Neutrophil (primary cell): ENCODE measurements at regions not wholly inside any gene's neighbourhood (a gene's known extent, or its start where the extent isn't known, plus 50 kb on each side); places are given as distances from the start of the nearest gene placed in this dataset.
"Not testable (repeated sequence)": the region's sequence is repeated elsewhere in the genome, so short reads cannot be mapped to it uniquely, and the experiment has no call there.

Experiments used
- H3K27ac ChIP-seq: fragments of 200-600 bp; sonication (generic); 2 replicates; pipeline ENCODE4 v1.5.1; 2016; ENCODE audit warnings: mild to moderate bottlenecking, moderate library complexity
- H3K27me3 ChIP-seq: fragments of 200-600 bp; sonication (generic); 2 replicates; pipeline ENCODE4 v1.6.0; 2016; ENCODE audit warnings: mild to moderate bottlenecking
- H3K36me3 ChIP-seq: fragments of 200-600 bp; sonication (generic); 2 replicates; pipeline ENCODE4 v1.5.1; 2017
- H3K4me1 ChIP-seq, 2 experiments: fragments of 200-600 bp in 1 of 2; sonication (generic) in 1 of 2; 1 replicate in 1 of 2; 2 replicates in 1 of 2; pipeline versions ENCODE4 v1.5.1 to v1.6.1; 2013 to 2016; ENCODE audit warnings: low read depth in 1 of 2, low read length in 1 of 2, mild to moderate bottlenecking in 1 of 2, moderate library complexity in 1 of 2; ENCODE audit not compliant: control insufficient read depth in 1 of 2, insufficient read depth in 1 of 2
- H3K4me3 ChIP-seq, 2 experiments: fragments of 200-600 bp in 1 of 2; sonication (generic) in 1 of 2; 1 replicate in 1 of 2; 2 replicates in 1 of 2; pipeline ENCODE4 v1.5.1; 2013 to 2016; ENCODE audit warnings: low read depth in 1 of 2, low read length in 1 of 2, mild to moderate bottlenecking in 1 of 2, moderate library complexity in 1 of 2
- H3K9me3 ChIP-seq: fragments of 200-600 bp; sonication (generic); 2 replicates; pipeline ENCODE4 v1.5.1; 2016
- CTCF ChIP-seq: fragments of 200-600 bp; sonication (generic); IDR thresholded peaks from 2 replicates; pipeline ENCODE4 v1.5.1; 2016; ENCODE audit warnings: antibody characterized with exemption

- no peaks in the 10 kb centered on the region for H3K4me1 ChIP-seq
- no peak for TF ChIP-seq CTCF
- H3K27me3 ChIP-seq: peaks cover 15% of the 10 kb centered on the region
- H3K9me3 ChIP-seq: no peaks in the 10 kb centered on the region
- no peak overlapping the region for H3K27ac ChIP-seq
- H3K36me3 ChIP-seq: no peaks in the 10 kb centered on the region
- no peak overlapping the region for H3K4me3 ChIP-seq
These were observed 167.3 kb upstream of the ZNF644 start for GRCh38 chr1:91189096-91189495.

GRCh38 chr1:91182807-91183206 is 161.0 kb upstream of the ZNF644 start:
- H3K36me3 ChIP-seq, H3K9me3 ChIP-seq, H3K27ac ChIP-seq, H3K4me3 ChIP-seq, H3K4me1 ChIP-seq: not testable (repeated sequence)
- peaks cover 16% of the 10 kb centered on the region for H3K27me3 ChIP-seq

GRCh38 chr1:91176250-91176649 is 154.4 kb upstream of the ZNF644 start:
- H3K4me1 ChIP-seq: peaks cover 4 to 6% of the 10 kb centered on the region in 2 experiments
- H3K36me3 ChIP-seq: no peaks in the 10 kb centered on the region
- no peak overlapping the region for H3K27ac ChIP-seq
- no peak for TF ChIP-seq CTCF
- no peaks in the 10 kb centered on the region for H3K9me3 ChIP-seq
- H3K27me3 ChIP-seq: peaks cover 68% of the 10 kb centered on the region
- H3K4me3 ChIP-seq: no peak overlapping the region

GRCh38 chr1:91174734-91175133 is 152.9 kb upstream of the ZNF644 start:
- TF ChIP-seq CTCF: no peak
- no peak overlapping the region for H3K27ac ChIP-seq
- H3K9me3 ChIP-seq: no peaks in the 10 kb centered on the region
- H3K4me1 ChIP-seq: peaks cover 4 to 6% of the 10 kb centered on the region in 2 experiments
- peaks cover 80% of the 10 kb centered on the region for H3K27me3 ChIP-seq
- H3K4me3 ChIP-seq: no peak overlapping the region
- H3K36me3 ChIP-seq: no peaks in the 10 kb centered on the region

- H3K4me3 ChIP-seq: no peak overlapping the region
- peaks cover 82% of the 10 kb centered on the region for H3K27me3 ChIP-seq
- H3K36me3 ChIP-seq: no peaks in the 10 kb centered on the region
- H3K27ac ChIP-seq: no peak overlapping the region
- TF ChIP-seq CTCF: no peak
- H3K9me3 ChIP-seq: no peaks in the 10 kb centered on the region
- peaks cover 4 to 6% of the 10 kb centered on the region in 2 experiments for H3K4me1 ChIP-seq
These were observed 151.6 kb upstream of the ZNF644 start for GRCh38 chr1:91173346-91173890.

- TF ChIP-seq CTCF: no peak
- H3K36me3 ChIP-seq: no peaks in the 10 kb centered on the region
- H3K27me3 ChIP-seq: peaks cover 80% of the 10 kb centered on the region
- H3K27ac ChIP-seq: no peak overlapping the region
- peaks cover 4 to 6% of the 10 kb centered on the region in 2 experiments for H3K4me1 ChIP-seq
- H3K4me3 ChIP-seq: no peak overlapping the region
- H3K9me3 ChIP-seq: no peaks in the 10 kb centered on the region
These were observed 150.7 kb upstream of the ZNF644 start for GRCh38 chr1:91172541-91172940.
